Choroid plexus epithelial cell (primary cell): ENCODE measurements at regions not wholly inside any gene's neighbourhood (a gene's known extent, or its start where the extent isn't known, plus 50 kb on each side); places are given as distances from the start of the nearest gene placed in this dataset.

Source experiments
- DNase-seq: peaks from one replicate; pipeline ENCODE4 v3.0.0-alpha.2; 2010; ENCODE audit warnings: low read depth
- H3K4me3 ChIP-seq: 2 replicates; pipeline ENCODE4 v1.5.1; 2011; ENCODE audit warnings: low read depth, mild to moderate bottlenecking, control low read depth, low read length, moderate library complexity
- TF ChIP-seq, protein P1 (sequence below): conservative IDR thresholded peaks from 2 replicates; pipeline ENCODE4 v1.5.1; 2011; ENCODE audit warnings: low read depth, mild to moderate bottlenecking, control low read depth, inconsistent platforms, low read length, moderate library complexity

DNA sequence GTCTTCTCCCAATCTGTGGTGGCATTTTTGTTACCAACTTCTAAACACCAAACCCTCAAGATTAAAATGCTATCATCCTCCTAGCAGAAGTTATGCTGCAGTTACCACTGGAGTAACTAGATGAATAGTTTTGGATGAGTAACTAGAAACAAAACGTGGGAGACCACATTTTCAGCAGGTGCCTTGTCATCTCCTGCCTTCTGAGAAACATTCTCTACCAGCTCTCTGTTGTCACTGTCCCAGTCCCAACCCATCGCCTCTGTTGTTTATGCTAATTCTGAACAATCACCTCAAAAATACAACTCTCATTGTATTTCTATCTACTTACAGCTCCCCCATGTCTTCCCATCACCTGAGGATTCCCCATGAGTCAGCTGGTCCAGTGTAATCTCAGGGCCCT is 652.5 kb upstream of the ADAMTS16 start:
- DNase-seq = no peak
- TF ChIP-seq, protein P1, sequence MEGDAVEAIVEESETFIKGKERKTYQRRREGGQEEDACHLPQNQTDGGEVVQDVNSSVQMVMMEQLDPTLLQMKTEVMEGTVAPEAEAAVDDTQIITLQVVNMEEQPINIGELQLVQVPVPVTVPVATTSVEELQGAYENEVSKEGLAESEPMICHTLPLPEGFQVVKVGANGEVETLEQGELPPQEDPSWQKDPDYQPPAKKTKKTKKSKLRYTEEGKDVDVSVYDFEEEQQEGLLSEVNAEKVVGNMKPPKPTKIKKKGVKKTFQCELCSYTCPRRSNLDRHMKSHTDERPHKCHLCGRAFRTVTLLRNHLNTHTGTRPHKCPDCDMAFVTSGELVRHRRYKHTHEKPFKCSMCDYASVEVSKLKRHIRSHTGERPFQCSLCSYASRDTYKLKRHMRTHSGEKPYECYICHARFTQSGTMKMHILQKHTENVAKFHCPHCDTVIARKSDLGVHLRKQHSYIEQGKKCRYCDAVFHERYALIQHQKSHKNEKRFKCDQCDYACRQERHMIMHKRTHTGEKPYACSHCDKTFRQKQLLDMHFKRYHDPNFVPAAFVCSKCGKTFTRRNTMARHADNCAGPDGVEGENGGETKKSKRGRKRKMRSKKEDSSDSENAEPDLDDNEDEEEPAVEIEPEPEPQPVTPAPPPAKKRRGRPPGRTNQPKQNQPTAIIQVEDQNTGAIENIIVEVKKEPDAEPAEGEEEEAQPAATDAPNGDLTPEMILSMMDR = no peak
- no peak overlapping the region for H3K4me3 ChIP-seq

DNA sequence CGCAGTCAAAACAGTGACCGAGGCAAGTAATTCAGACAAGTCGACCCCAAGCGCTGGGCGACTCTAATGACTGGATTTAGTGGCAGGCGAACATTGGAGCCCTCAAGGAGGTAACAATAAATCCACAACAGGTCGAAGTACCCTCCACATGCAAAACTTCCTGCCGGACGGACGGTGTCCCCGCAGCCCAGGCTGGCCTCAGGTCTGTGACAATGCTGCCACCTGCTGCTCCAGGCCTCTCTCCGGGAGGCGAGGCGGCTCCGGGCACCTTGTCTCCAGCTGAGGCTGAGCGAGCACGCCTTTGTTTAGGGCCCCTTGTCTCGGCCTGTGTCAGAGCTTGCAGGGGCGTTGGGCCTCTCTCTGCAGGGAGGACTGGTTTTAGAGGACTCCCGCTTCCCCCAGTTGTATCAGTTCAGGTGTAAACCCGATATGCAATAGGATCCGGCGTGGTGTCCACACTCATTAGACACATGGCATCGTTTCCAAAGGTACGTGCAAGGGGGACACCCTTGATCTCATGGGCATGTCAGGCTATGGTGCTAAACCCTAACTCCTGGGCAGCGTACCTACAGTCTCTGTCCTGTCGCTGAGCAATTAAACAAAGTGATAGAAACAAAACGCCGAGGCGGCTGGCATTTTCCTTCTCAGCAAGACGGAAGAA is 628.0 kb upstream of the ADAMTS16 start:
- DNase-seq = no peak
- TF ChIP-seq, protein P1 = no peak
- no peak overlapping the region for H3K4me3 ChIP-seq

DNA sequence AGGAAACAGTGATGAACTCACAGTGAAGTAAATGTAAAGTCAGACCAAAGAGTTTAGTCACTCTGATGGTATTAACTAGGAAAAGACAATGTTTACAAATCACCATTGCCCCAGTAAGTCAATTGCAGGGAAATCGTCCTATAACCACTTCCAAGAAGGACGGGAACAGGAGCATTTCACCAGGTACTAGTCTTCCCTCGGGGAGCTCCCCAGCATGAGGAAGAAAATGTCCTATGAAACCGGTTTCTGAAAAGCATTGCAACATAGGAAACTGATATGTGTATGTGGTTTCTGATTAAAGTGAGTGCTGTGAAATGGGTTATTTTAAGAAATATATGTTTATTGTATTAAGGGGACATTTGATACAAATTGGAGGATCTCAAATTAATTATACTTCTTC is 626.7 kb upstream of the ADAMTS16 start:
- DNase-seq = no peak
- no peak overlapping the region for H3K4me3 ChIP-seq
- TF ChIP-seq, protein P1 = no peak

DNA sequence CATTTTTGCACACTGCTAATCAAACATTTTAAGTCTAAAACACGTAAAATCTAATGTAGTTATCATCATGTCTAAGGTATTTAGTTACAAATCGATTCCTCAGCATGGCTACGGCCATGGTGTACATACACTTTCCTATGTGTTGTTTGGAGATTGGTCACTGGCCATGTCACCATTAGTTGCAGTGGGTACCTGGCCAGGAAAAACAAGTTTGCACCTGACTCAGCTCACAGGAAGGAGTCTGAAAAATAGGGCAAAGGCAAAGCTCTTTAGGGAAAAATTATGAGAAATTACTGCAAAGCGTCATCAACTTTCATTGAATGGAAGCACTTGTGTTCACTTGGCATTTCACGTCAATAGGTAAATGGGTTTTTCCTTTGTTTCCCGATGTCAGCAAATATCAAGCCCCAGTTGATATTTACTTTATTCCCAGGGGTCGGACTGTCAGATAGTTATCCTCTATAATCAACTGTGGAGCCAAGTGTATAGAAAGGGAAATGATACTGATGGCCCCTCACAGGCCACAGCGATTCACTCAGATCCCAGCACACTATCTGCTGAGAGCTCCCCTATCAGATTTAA is 626.0 kb upstream of the ADAMTS16 start:
- DNase-seq = no peak
- TF ChIP-seq, protein P1 = no peak
- no peak overlapping the region for H3K4me3 ChIP-seq

DNA sequence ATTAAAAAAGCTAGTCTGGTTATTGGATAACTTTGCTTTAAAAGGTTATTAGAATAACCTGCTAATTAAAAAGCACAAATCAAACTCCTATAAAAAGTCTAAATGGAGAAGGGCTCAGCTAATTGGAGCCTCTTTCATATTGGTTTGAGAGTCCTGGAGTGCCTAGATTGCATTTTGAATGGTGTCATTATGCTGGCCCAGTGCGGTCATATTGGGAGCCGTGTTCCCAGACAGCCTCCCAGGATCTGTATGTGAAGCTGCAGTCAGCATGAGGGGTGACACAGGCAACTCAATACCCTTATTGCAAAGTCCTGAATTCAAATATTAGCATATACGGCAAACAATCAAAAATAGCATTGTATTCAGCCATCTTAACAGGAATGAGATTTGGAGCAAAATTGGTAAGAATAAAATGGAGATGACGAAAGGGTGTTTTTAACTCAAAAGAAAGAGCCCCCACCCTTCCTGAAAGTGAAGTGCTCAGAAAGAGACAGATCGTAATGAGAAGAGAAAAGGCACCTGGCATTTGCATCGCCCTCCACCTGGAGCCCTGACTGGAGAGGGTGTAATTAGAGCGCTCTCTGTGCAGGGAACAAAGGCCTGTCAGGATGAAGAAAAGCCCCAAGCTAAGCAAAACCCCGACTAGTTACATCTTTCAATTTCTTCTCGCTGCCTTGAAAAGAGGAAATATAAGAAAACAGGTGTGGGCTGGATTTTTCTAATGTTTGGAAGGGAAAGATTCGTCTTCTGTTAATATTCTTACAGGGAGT is 621.0 kb upstream of the ADAMTS16 start:
- no peak for DNase-seq
- no peak overlapping the region for H3K4me3 ChIP-seq
- TF ChIP-seq, protein P1 = no peak

DNA sequence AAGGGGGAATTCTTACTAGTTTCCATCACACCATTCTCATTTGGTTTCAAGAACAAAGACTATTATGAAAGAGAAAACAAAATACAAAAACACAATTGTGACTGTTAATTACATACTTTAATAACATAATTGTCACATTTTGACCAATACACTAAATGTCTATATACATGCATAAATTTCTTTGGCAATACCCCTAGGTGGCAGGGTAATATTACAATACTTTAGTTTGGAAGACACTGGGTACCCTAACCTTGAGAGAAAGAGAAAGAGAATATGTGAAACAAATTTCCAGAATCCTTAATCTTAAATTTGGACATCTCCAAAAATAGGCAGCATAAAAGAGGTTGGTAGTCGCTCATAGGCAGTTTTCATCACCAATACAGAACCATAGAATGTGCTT is 619.6 kb upstream of the ADAMTS16 start:
- no peak overlapping the region for H3K4me3 ChIP-seq
- TF ChIP-seq, protein P1 = no peak
- DNase-seq = no peak
